Activated CD4-positive, CD25-positive, alpha-beta regulatory T cell treated with anti-CD3 and anti-CD28 coated beads, Interleukin-2, amount 50 U/mL, for 24 hours (primary cell): ENCODE measurements at regions not wholly inside any gene's neighbourhood (a gene's known extent, or its start where the extent isn't known, plus 50 kb on each side); places are given as distances from the start of the nearest gene placed in this dataset.

ENCODE experiments used
- ATAC-seq, 2 donors: fragments of 150-1000 bp; cut with Tn5 transposase; one replicate each; pipeline ENCODE4 v1.10.0; 2021; ENCODE audit warnings: mild to moderate bottlenecking in 1 of 2, moderate library complexity in 1 of 2

DNA sequence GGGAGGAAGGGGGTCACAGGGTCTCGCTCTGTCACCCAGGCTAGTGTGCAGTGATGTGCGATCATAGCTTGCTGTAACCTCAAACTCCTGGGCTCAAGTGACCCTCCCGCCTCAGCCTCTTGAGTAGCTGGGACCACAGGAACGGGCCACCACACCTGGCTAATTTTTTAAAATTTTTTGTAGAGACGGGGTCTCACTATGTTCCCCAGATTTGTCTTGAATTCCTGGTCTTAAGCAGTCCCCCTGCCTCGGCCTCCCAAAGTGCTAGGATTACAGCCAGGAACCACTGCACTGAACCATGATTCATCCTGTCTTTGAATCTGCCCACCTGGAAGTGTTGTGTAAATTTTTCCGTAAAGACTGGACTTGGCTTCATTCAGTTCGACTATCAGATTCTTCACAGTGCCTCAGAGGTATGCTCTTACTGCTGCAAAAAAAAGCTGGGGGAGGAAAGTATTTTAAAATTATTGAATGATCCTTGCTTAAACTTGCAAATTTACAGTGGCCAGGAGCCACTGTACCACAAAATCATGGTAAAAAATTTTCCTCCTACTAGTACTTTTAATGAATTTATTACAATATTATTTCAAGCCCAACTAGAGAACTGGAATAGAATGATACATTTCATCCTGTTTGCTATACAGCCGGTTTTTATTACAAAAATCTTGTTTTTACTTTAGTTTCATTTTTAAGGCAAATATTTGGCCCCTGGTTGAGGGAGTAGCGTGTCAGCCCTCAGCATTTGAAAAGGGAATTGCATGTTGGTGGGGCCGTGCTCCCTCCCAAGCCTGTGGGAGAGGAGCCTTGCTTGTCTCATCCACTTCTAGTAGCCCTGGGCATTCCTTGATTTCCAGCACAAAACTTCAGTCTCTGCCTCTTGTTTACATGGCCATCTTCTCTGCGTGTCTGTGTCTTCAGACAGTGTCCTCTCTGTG lies 202.5 kb upstream of the SGK1 start:
- no peak for ATAC-seq

DNA sequence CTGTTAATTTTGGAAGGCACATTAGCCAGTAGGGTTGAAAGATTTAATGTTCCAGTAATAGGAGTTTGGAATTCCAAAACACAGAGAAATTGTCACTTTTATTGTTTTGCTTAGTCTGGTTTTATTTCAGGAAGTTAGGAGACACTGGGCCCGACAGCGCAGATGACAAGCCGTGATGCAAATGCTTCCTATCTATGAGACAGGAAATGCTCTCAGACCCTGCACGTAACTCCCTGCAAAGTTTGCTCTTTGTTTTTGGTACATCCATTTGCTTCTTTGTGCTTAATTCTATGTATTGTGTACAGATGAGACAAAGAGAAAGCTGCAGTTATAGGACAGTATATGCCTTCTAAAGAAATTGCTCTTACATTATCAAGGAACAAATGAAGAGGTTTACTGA lies 201.6 kb upstream of the SGK1 start:
- peak; percentile 53 to 63 for ATAC-seq

DNA sequence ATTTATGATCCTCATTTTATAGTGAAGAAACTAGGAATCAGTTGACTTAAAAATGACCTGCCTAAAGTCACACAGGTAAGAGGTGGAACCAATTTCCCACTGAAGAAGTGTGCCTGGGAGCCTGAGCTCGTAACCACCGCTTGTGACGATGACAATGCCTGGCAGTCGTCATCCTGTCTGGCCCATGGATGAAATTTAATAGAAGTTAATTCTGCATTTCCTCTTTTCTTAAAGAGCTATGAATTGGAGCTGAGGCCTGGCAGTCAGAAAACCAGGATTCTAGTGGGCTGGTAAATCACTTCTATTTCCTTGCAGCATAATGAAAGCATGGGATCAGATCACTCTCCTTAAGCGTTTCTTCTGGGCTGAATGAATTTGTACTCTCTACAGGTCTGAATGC lies 200.0 kb upstream of the SGK1 start:
- no peak for ATAC-seq

DNA sequence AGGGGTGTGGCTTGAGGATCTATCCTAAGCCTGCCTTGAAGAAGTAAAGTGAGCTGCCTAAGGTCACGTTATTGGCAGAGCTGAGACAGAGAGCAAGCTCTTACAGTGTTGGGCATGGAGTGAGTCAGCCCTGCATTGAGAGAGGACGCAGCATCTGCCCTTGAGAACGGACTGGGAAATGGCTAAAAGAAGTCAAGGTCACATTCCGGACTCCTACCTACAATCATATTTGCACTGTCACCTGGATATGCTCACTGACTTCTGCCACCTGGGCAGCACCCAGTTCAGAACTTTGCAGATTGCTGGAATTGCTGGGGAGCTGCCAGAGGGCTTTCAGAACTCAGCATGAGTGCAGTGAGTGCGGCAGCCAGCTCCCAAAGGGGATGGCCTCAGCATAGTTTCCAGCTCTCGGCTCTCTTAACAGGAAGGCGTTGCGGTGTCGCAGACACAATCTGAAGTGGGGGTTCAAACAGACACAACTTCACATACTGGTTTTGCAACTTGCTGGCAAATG lies 199.3 kb upstream of the SGK1 start:
- ATAC-seq: no peak

DNA sequence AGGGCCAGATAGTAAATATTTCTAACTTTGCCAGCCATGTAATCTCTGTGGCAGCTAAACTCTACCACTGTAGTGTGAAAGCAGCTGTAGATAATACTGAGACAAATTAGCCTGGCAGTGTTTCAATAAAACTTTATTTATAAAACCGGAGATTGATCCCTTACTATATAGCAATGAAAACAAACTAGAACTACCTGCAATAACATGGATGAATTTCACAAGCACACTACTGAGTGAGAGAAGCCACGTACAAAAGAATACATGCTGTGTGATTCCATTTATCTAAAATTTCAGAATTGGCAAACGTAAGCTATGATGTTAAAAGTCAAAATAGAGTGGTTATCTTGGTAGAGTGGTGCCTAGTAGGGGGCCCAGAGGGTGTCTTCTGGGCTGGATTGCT lies 198.7 kb upstream of the SGK1 start:
- ATAC-seq: no peak

DNA sequence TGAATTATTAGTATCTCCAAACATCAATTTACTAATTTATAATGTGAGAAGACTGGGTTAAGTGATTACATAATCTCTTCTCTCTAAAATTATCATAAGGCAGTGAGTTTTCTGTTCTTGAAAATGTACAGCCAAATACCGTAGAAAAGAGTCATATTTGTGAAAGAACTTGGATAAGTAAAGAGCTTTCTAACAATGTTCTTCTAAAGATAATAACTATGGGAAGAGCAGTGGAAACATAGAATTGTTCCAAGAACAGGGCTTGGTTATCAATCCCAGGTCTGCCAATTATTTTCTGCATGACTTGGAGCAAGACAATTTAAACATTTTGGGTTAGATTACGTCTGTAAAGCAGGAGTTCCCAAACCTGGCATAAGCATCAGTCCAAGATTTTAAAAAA lies 198.1 kb upstream of the SGK1 start:
- ATAC-seq: no peak

DNA sequence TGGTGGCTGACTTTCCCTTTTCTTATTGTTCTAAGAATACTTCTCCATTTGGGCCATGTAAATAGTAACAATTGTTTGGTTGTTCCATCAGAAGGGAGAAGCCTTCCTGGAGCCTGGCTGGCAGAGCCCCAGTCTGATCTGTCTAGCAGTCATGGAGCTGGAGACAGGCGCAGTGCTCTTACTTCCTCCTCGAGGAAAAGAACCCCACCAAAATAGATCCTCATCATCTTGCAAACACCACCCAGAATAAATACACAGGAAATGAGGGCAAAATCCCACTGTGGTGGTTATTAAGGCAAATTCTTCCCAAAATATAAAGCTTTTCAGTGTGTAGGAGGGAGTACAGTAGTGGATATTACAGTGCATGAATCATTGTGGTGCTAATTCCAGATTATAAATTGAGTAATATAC lies 195.1 kb upstream of the SGK1 start:
- ATAC-seq: no peak

DNA sequence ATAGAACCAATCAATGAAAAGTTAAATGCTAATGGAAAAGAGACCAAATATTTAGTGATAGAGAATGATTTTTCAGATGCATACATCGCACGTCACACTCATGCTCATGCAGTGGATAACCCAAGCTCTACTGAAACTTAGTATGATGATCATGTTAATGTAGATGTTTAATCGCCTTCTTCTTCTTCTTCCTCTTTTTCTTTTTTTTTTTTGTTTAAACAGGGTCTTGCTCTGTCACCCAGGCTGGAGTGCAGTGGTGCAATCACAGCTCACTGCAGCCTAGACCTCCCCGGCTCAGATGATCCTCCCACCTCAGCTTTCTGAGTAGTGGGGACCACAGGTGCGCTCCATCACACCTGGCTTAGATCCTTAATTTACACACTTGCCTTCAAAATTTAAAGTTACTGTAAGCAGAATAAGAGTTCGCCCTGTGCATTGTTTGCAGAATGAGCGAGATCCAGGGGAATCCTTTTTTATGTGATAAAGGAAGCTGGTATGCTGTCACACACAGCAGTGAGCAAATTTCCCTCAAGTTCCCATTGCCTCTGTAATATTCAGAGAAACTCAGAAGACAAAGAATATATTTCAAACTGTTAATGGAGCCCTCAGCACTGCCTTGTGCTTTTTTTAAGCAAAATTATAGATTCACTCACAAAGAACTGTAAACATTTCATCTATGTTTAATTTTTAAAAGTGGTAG lies 194.2 kb upstream of the SGK1 start:
- no peak for ATAC-seq

DNA sequence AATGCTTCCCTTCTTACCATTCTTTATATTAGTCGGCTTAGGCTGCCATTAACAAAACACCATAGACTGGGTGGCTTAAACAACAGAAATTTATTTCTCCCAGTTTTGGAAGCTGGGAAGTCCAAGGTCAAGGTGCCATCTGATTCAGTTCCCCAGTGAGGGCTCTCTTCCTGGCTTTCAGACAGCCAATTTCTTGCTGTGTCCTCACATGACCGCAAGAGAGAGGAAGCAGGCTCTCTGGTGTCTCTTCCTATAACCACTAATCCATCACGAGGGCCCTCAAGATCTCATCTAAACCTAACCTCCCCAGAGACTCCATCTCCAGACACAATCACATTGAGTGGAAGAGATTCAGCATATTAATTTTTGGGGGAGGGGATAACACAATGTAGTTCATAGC lies 193.0 kb upstream of the SGK1 start:
- no peak for ATAC-seq

DNA sequence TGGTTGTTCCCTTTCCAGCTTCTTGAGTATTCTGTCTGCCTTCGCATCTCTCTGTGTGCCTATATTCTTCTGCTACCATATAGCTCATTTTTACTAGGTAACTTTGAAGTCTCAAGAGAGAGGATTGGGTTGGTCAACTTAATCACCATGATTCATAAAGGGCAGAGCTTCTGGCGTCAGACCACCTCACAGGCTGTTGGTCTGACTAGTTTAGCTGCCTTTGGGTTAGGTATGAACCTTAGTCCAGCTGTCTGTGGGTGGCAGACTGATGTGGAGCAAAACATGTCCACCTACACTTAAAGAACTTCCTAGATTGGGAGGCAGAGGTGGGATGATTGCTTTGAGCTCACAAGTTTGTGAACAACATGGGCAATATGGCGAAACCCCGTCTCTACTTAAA lies 192.2 kb upstream of the SGK1 start:
- ATAC-seq: no peak

DNA sequence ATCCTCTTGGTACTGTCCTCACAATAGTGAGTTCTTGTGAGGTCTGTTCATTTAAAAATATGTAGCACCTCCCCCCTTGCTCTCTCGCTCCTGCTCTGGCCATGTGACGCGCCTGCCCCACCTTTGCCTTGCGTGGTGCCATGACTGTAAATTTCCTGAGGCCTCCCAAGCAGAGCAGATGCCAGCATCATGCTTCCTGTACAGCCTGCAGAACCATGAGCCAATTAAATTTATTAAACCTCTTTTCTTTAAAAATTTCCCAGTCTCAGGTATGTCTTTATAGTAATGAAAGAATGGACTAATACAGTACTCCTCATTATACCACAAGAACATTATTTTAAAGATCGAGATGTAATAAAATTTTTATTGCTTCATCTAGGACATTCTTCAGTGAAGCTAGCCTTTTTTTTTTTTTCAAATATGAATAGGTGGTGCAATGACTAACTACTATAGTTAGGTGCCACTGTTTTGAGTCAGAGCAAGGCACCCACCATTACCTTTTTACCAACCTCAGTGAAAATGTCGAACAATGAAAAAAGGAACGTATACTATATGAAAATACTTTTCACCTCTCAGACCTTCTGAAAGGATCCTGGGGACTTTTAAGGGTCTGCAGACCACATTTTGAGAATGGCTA lies 191.1 kb upstream of the SGK1 start:
- peak in 1 of 2 donors; percentile 43 for ATAC-seq

DNA sequence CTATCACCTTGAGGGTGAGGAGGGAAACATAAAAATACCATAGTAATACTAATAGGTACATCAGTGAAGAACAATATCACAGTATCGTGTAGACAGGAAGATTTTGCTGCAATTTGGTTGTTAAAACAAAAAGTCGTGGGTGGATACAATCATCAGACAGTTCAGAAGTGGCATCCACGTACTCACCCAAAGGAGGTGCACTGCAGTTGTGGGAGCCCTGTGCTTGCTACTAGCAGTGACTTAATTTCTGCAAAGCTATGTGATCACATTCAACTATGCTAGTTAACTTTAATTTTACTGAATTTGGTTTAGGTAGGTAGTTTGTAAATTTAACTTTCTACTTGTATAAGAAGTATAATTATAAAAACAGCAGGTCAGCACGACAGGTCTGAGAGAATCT lies 188.2 kb upstream of the SGK1 start:
- no peak for ATAC-seq

DNA sequence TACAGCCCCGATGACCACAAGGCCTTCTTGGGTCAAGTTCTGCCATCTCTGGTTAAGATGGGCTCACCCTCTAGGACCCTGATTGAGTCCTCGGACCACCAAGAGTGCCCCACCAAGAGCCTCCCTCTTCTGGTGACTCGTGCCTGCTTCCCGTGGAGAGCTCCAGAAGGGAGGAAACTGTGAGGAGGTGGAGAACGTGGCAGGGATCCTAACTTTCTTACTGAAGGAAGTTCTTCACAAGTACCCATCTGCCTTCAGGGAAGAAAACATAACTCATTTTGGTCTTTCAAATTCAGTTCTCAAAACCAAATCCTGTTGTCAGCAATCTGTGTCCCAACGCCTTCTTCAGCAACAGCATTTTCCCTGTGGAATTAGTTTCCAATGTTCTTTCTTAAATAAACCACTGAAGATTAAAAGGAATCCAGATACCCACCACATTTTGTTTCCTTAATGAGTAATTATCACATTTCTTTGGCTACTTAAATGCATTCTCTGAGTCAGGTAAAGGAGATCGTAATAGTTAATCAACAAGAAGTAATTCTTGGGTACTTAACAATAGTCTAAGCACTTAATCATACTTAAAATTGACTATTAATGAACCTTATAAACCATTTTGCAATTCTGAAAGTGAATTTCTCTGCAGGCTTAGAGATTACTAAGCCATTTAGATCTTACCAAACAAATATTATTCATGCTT lies 185.8 kb upstream of the SGK1 start:
- ATAC-seq: no peak

DNA sequence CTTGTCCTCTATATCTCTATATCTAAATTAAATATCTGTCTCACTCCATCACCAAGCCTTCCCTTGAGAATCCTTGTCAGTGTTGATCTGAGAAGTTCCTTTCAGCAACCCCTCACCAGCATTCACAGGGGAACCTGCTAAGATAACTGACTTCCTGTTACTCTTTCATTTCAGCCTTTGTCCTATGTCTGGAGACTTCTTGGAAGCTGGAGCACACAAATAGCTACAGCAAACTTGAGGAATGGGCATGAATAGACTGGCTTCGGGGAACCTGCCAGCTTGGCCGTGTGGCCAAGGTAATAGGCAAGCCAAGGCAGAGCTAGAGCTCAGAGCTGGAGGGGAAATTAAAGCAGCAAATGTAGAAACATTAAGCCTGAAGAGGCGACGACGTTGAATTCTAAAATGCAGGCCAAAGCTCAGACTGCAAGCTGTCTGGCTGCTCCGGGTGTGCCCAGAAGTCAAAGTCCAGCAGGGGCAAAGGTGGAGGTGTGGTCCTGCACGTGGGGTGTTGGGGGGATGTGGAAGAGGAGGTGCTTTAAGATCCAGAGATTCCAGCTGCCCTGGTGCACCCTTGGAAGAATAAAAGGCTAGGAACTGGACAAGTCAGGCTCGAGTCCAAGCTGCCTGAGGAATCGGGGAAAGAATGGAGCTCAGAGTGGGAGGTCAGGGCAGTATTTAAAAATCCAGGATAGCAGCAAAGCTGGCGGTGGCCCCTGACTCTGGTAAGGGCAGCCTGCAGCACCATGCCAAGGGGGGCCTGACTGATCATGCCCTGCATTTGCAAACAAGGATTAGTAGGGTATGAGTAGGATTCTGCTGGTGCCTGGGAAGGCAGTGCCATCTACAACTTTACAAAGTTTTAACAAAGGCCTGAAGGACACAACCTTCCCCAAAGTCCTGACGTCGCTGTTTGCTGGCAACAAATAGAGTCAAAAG lies 185.0 kb upstream of the SGK1 start:
- ATAC-seq: no peak

DNA sequence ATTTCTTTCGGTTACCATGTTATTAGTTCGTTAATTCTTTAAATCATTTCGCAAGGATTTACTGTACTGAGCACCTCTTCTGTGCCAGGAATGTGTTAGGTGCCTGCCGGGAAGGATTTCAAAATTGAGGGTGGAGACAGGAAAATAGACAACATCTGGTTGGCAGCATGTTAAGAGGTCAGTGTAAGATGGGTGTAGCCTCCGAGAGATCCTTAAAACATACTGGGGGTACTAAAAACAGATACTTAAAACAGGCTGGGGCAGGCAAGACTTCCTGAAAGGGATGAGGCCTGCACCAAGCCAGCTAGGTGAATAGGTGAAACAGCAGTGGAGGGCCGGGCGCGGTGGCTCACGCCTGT lies 178.0 kb upstream of the SGK1 start:
- no peak for ATAC-seq

DNA sequence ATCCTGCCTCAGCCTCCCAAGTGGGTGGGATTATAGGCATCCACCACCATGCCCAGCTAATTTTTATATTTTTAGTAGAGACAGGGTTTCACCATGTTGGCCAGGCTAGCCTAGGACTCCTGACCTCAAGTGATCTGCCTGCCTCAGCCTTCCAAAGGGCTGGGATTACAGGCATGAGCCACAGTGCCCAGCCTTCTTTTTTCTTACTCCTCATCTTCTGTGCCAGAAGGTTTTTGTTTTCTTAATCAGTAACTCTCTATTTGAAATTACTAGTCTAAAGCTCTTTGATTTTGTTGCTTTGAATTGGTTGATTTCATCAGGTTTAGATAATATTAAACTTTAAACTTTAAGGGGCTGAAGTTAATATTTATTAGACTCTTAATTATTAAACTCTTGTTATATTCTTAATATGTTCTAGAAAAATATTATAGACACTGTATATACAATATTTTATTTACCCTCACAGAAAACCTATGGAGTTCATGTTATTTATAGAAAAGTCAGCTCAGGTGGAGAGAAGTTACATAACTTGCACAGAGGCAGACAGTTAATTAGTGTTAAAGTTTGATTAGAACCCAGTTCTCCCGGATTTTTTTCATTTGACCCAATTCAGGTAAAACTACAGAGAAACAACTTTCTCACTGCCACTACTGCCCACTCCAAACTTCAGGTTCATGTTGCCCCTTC lies 177.4 kb upstream of the SGK1 start:
- ATAC-seq: no peak

DNA sequence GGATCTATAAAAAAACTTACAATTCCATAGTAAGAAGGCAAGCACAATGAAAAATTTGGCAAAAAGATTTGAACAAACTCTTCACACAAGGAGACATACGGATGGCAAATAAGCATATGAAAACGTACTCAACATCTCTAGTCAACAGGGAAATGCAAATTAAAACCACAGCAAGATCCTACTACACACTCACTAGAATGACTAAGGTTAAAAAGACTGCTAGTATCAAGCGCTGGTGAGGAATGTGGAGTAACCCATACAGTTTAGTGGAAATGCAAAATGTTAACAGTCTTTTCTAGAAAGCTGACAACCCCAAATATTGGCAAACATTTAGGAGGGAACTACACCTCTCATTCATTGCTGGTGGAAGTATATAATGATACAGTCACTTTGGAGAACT lies 175.9 kb upstream of the SGK1 start:
- ATAC-seq: no peak

DNA sequence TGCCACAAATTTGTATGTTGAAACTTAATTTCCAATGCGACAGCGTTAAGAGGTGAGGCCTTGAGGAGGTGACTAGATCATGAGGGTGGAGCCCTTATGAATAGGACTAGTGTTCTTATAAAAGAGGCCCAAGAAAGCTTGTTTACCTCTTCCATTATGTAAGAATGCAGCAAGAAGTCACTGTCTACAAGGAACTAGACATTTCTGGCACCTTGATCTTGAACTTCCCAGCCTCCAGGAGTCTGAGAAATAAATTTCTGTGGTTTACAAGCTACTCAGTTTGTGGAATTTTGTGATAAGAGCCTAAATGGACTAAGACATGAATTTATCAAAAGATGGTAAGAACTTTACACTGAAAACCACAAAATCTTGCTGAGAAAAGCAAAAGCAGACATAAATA lies 173.6 kb upstream of the SGK1 start:
- ATAC-seq: no peak

DNA sequence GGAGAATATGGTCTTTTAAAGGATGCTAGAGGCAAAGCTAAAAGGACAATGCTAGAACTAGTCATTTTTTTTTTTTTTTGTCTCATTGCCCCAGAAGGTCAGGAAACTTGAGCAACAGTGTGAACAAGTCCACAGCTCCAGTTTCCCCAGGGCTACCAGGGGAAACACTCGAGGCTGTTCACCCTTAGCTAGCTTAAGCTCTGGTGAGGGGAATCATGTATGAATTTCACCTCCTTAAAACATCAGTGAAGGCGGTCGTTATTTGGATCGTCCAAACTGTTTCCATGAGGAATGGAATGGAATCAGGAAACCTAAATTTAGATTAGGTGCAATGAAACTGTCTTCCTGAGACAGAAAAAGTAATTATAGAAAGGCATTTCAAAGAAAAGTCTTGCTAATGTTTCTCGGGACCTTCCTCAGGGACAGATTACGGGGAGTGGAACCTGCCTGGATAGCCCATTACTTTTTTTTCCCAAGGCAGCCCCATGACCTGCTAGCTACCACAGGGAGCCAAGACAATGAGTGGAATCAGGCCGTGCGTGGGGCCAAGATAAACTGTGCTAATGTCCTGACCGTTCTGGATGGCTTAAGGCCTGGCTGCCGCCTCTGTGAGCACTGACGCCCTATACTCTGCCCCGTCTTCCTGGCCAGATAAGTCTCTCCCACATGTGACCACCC lies 164.8 kb upstream of the SGK1 start:
- no peak for ATAC-seq

DNA sequence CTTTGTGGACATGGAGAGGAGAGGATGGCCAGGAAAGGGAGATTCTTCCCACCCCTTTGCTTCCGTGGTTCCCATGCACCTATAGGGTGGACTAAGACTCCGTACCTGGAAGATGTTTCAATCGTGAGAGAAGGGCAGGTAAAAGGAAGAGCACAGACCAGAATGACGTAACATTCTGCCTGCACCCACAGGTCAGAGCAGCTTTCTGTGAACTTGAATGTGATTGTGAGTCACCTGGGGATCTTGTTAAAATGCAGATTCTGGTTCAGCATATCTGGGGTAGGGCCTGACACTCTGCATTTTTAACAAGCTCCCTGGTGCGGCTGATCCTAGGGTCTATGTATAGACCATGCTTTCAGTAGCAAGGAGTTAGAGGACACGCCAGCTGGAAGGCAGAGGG lies 164.1 kb upstream of the SGK1 start:
- ATAC-seq: no peak

DNA sequence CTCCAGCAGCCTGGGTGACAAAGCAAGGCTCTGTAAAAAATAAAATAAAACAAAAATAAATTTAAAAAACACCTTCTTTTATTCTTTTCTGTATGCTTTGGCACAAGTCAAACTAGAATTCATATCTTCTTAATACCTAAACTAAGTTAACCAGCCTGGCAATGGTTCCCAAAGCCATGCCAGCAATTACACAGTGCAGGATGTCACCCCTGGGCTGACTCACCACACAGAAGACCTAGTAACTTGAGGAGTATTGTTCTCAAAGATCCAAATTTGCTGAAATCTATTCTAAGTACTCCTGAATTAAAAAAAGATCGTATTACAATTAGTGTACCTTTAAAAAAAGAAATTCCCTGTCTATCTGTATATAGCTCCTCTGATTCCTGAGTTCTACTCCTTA lies 162.7 kb upstream of the SGK1 start:
- no peak for ATAC-seq
